GM12875 (cell line): ENCODE measurements at regions not wholly inside any gene's neighbourhood (a gene's known extent, or its start where the extent isn't known, plus 50 kb on each side); places are given as distances from the start of the nearest gene placed in this dataset.

Experiments used
- H3K4me3 ChIP-seq: one replicate; pipeline ENCODE4 v1.5.1; 2011; ENCODE audit warnings: low read depth, low read length, control low read depth
- TF ChIP-seq, protein P1 (sequence below): IDR thresholded peaks from 2 replicates; pipeline ENCODE4 v1.5.1; 2011; ENCODE audit warnings: low read depth, mild to moderate bottlenecking, control low read depth, inconsistent platforms, low read length, moderate library complexity, borderline replicate concordance; ENCODE audit not compliant: insufficient read depth

DNA sequence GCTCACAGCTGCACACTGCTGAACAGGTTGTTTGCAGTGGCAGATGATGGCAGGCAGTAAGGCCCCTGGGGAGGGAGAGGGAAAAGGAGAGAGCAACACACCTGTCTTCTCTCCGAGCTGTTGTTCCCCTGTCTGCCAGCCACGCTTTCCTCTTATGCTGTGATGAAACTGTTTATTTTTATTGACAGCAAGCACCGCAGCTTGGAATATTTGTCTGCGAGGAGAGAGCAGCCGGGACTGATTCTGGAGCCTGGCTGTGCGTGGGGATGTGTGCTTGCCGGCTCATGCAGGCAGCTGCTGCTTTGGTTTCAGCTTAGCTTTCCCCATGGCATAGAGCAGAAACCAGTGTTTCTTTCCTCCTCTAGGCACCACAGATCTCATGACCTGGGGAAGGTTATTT, 58.7 kb upstream of the KCNA5 start:
- TF ChIP-seq, protein P1, sequence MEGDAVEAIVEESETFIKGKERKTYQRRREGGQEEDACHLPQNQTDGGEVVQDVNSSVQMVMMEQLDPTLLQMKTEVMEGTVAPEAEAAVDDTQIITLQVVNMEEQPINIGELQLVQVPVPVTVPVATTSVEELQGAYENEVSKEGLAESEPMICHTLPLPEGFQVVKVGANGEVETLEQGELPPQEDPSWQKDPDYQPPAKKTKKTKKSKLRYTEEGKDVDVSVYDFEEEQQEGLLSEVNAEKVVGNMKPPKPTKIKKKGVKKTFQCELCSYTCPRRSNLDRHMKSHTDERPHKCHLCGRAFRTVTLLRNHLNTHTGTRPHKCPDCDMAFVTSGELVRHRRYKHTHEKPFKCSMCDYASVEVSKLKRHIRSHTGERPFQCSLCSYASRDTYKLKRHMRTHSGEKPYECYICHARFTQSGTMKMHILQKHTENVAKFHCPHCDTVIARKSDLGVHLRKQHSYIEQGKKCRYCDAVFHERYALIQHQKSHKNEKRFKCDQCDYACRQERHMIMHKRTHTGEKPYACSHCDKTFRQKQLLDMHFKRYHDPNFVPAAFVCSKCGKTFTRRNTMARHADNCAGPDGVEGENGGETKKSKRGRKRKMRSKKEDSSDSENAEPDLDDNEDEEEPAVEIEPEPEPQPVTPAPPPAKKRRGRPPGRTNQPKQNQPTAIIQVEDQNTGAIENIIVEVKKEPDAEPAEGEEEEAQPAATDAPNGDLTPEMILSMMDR: no peak
- no peak overlapping the region for H3K4me3 ChIP-seq

DNA sequence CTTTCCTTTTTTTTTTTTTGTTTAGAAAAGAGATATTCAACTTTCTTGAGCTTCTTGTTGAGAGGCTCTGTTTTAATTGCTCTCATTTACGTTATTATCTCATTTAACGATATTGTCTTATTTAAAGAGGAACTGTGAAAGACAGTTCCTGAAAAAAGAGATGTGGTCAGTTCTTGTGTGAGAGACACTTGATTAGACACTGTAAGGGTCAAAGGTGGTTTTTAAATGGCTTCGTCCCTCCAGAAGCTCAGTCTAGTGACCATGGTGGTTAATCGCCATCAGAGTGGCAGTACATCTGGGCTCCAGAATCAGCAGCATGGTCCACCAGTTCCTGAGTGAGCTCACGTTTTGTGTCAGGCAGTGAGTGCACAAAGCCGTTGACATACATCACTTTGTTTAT, 57.9 kb upstream of the KCNA5 start:
- TF ChIP-seq, protein P1: no peak
- H3K4me3 ChIP-seq: no peak overlapping the region

DNA sequence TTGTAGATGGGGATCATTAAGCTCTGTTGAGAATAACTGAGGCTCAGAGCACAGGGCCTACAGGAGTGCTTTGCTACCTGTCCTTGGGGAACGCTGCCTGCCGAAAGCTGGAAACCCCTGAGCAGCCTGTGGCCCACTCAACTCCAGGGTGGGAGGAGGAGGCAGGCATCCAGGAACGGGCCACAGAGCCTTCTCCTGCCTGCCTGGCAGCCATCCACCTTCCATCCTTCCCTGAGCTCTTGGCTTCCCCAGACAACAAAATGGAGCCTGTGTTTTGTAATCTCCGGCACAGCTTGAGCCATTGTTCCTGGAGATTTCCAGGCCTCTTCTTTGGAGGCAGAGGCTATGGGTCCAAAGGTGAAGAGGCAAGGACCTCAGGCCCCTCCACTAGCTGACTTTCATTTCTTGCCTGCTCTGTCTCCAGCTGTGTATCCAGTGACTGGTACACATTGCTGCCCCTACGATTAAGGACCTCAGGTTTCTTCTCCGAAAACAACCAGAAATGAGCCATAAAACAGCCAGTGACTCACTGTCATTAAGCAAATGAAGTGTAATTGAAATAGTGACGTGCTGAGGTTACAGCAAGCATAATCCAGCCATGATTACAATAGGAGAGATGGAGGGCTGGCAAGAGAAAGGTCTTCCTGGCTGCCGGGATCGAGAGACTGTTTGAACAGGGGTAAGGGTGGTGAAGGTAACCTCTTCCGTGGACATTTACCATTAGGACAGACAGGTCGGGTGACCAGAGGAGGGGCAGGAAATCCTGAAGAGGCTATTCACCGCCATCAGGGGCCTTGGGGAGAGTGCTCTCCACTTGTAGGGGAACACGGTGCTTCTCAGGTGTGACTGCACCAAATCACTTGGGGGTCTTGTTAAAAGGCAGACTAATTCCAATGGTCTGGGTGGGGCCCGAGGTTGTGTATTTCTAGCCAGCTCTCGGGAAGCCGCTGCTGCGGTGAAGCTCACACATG, 56.3 kb upstream of the KCNA5 start:
- TF ChIP-seq, protein P1: no peak
- no peak overlapping the region for H3K4me3 ChIP-seq

DNA sequence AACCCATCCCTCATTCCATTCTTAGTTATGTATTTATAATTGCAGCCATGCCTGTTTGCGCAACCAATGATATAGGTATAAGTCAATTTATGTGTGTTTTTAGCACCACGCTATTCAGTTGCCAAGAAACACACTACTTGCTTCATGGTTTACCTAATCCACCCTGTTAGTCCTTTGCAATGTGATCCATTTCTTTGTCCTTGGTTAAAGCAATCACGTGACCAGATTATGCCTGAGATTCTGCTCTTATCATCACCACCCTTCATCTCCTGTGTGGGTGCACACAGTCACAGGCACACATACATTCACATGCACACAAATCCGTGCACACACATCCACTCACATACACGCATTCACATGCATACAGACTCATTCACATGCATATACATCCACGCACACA, 52.3 kb upstream of the KCNA5 start:
- no peak overlapping the region for H3K4me3 ChIP-seq
- TF ChIP-seq, protein P1: no peak

DNA sequence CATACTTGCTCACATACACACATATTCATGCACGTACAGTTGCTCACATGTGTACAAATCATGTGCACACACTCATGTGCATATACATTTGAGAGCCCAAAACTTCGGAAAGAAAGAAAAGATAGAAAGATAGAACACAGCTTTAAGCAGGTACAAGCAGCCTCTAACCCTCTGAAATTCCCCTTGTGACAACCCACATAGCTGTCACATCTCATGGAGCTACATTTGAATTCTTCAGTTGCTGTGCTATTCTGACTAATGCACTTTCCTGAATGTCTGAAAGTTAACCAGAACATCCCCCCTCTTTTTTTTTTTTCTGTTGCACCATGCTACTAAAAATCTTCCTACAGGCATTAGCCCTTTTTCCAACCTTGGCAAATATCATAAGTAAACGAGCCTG, 51.9 kb upstream of the KCNA5 start:
- no peak overlapping the region for H3K4me3 ChIP-seq
- TF ChIP-seq, protein P1: no peak

DNA sequence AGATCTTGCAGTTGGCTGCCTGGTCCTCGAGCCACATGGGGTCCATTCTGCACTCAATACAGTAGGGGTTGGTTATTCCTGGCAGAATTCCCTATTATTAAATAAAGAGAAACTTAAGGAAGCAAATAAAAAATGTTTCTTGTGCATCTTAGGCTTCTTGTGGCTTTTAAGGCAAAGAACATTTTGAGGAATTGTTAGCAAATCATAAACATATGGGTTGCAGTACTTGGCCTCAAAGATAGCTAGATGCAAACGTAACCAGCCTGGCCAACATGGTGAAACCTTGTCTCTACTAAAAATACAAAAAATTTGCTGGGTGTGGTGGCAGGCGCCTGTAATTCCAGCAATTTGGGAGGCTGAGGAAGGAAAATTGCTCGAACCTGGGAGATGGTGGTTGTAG, 50.8 kb upstream of the KCNA5 start:
- TF ChIP-seq, protein P1: no peak
- no peak overlapping the region for H3K4me3 ChIP-seq
